ENCODE measurements at regions not wholly inside any gene's neighbourhood (a gene's known extent, or its start where the extent isn't known, plus 50 kb on each side); places are given as distances from the start of the nearest gene placed in this dataset.

- TF ChIP-seq, protein P1, sequence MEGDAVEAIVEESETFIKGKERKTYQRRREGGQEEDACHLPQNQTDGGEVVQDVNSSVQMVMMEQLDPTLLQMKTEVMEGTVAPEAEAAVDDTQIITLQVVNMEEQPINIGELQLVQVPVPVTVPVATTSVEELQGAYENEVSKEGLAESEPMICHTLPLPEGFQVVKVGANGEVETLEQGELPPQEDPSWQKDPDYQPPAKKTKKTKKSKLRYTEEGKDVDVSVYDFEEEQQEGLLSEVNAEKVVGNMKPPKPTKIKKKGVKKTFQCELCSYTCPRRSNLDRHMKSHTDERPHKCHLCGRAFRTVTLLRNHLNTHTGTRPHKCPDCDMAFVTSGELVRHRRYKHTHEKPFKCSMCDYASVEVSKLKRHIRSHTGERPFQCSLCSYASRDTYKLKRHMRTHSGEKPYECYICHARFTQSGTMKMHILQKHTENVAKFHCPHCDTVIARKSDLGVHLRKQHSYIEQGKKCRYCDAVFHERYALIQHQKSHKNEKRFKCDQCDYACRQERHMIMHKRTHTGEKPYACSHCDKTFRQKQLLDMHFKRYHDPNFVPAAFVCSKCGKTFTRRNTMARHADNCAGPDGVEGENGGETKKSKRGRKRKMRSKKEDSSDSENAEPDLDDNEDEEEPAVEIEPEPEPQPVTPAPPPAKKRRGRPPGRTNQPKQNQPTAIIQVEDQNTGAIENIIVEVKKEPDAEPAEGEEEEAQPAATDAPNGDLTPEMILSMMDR (IDR thresholded peaks at IDR 0.05; ENCODE audit: poor library complexity, severe bottlenecking) = no peak
- TF ChIP-seq SMC3 (conservative IDR thresholded peaks at IDR 0.05; ENCODE audit: poor library complexity) (no peak), RAD21 (conservative IDR thresholded peaks at IDR 0.05) (no peak), EZH2 (IDR thresholded peaks at IDR 0.05; ENCODE audit: borderline replicate concordance, insufficient read depth, low read length, poor library complexity, severe bottlenecking) (no peak)
Observed at GRCh38 chr9:106784076-106784475, 78.9 kb upstream of the ZNF462 start.

All from neural cell (in vitro differentiated cells).